GM12878 (cell line): ENCODE measurements at regions not wholly inside any gene's neighbourhood (a gene's known extent, or its start where the extent isn't known, plus 50 kb on each side); places are given as distances from the start of the nearest gene placed in this dataset.

Experiments
- ATAC-seq: fragments of 200-7000 bp; cut with Tn5 transposase; 3 replicates; pipeline ENCODE4 v1.9.1; 2020; ENCODE audit warnings: mild to moderate bottlenecking, moderate library complexity
- BruUV-seq: library from RNA; stranded (reverse); fragments of 400-500 nt; replicated peaks from 2 replicates; lab custom pipeline; 2021; lab: Mats Ljungman, UMichigan
- CTCF ChIA-PET: fragments of 300-600 bp; sonication (Branson Sonifier 250); formaldehyde crosslinking; extraction: SDS; loops from one replicate; lab custom pipeline; 2021; ENCODE audit warnings: inconsistent platforms; lab: Yijun Ruan, JAX
- POLR2A ChIA-PET: fragments of 350-600 bp; formaldehyde crosslinking; extraction: SDS; loops from one replicate; lab custom pipeline; 2021; ENCODE audit warnings: inconsistent platforms; lab: Charles Lee
- RAD21 ChIA-PET: fragments of 300-600 bp; sonication (Branson Sonifier 250); formaldehyde crosslinking; loops from one replicate; lab custom pipeline; 2023; ENCODE audit warnings: antibody characterized with exemption; ENCODE audit not compliant: unreplicated experiment; lab: Charles Lee
- SMC1A ChIA-PET: fragments of 300-600 bp; sonication (Branson Sonifier 250); formaldehyde crosslinking; loops from one replicate; lab custom pipeline; 2023; ENCODE audit not compliant: unreplicated experiment, uncharacterized antibody; lab: Charles Lee
- DNase-seq: peaks from one replicate; pipeline ENCODE4 v3.0.0-alpha.2; 2011; ENCODE audit warnings: low read depth, low spot score
- FAIRE-seq: peaks from 3 replicates; lab custom pipeline; 2011; peaks lifted over from hg19 to GRCh38; lab: Jason Lieb, UNC
- H2AFZ ChIP-seq: 2 replicates; pipeline ENCODE4 v1.6.0; 2011; ENCODE audit warnings: low read depth, low read length, control low read depth; ENCODE audit not compliant: control insufficient read depth
- H3K27ac ChIP-seq: 2 replicates; pipeline ENCODE4 v1.5.1; 2011; ENCODE audit warnings: control low read depth; ENCODE audit not compliant: control insufficient read depth, insufficient read depth
- H3K27me3 ChIP-seq, 2 experiments: replicated peaks in 1 of 2; 2 replicates each; pipeline versions ENCODE4 v1.6.0 to v1.6.1; 2011; ENCODE audit warnings: low read length in 1 of 2; ENCODE audit not compliant: control insufficient read depth in 2 of 2, insufficient read depth in 2 of 2
- H3K36me3 ChIP-seq, 2 experiments: 2 replicates each; pipeline ENCODE4 v1.5.1; 2011; ENCODE audit warnings: low read length in 1 of 2; ENCODE audit not compliant: control insufficient read depth in 2 of 2, insufficient read depth in 2 of 2
- H3K4me1 ChIP-seq: 2 replicates; pipeline ENCODE4 v1.6.1; 2011; ENCODE audit warnings: mild to moderate bottlenecking, low read length, moderate library complexity, mixed read lengths; ENCODE audit not compliant: control insufficient read depth, insufficient read depth
- H3K4me2 ChIP-seq: 2 replicates; pipeline ENCODE4 v1.6.0; 2011; ENCODE audit warnings: control low read depth; ENCODE audit not compliant: control insufficient read depth, insufficient read depth
- H3K4me3 ChIP-seq: fragments of 200-600 bp; sonication (generic); 2 replicates; pipeline ENCODE4 v1.5.1; 2016
- H3K79me2 ChIP-seq: 2 replicates; pipeline ENCODE4 v1.6.0; 2011; ENCODE audit warnings: low read length; ENCODE audit not compliant: control insufficient read depth, insufficient read depth
- H3K9ac ChIP-seq: 2 replicates; pipeline ENCODE4 v1.8.0; 2011; ENCODE audit warnings: low read length, control low read depth, mixed read lengths; ENCODE audit not compliant: control insufficient read depth, insufficient read depth
- H3K9me3 ChIP-seq: replicated peaks from 3 replicates; pipeline ENCODE4 v1.5.1; 2011; ENCODE audit warnings: mild to moderate bottlenecking, low read length; ENCODE audit not compliant: control insufficient read depth, insufficient read depth
- H4K20me1 ChIP-seq: 2 replicates; pipeline ENCODE4 v1.6.0; 2011; ENCODE audit not compliant: control insufficient read depth, insufficient read depth
- BCL11A ChIP-seq: IDR thresholded peaks from 2 replicates; pipeline ENCODE4 v1.6.1; 2011; ENCODE audit warnings: low read depth, low read length
- CBFB ChIP-seq: IDR thresholded peaks from 2 replicates; pipeline ENCODE4 v1.6.1; 2016; ENCODE audit warnings: antibody characterized with exemption, low read depth
- CHD2 ChIP-seq: IDR thresholded peaks from 2 replicates; pipeline ENCODE4 v1.6.1; 2011; ENCODE audit warnings: low read depth, low read length, improper control_type of control experiment, borderline replicate concordance
- E4F1 ChIP-seq: fragments of 450-650 bp; IDR thresholded peaks from 2 replicates; pipeline ENCODE4 v1.6.1; 2018; ENCODE audit warnings: borderline replicate concordance, mild to moderate bottlenecking; ENCODE audit not compliant: partially characterized antibody
- ESRRA ChIP-seq: IDR thresholded peaks from 2 replicates; pipeline ENCODE4 v1.6.1; 2012; ENCODE audit warnings: mild to moderate bottlenecking, low read length, improper control_type of control experiment
- EZH2 ChIP-seq: IDR thresholded peaks from 2 replicates; pipeline ENCODE4 v1.6.1; 2012; ENCODE audit warnings: low read depth, mild to moderate bottlenecking, control low read depth, inconsistent platforms, low read length, borderline replicate concordance; ENCODE audit not compliant: control insufficient read depth
- IKZF1 ChIP-seq: fragments of 450-650 bp; conservative IDR thresholded peaks from 2 replicates; pipeline ENCODE4 v1.6.1; 2017; ENCODE audit warnings: antibody characterized with exemption, mild to moderate bottlenecking
- MEF2A ChIP-seq: IDR thresholded peaks from 2 replicates; pipeline ENCODE4 v1.6.1; 2011; ENCODE audit warnings: low read depth, mild to moderate bottlenecking, low read length, moderate library complexity; ENCODE audit not compliant: insufficient read depth
- RUNX3 ChIP-seq: IDR thresholded peaks from 2 replicates; pipeline ENCODE4 v1.6.1; 2012; ENCODE audit warnings: low read length, inconsistent platforms
- TARDBP ChIP-seq: IDR thresholded peaks from 2 replicates; pipeline ENCODE4 v1.6.1; 2016; ENCODE audit warnings: borderline replicate concordance
- USF2 ChIP-seq: IDR thresholded peaks from 2 replicates; pipeline ENCODE4 v1.6.1; 2011; ENCODE audit warnings: low read depth, low read length, improper control_type of control experiment, borderline replicate concordance
- ZBTB40 ChIP-seq: fragments of 450-650 bp; IDR thresholded peaks from 2 replicates; pipeline ENCODE4 v1.6.1; 2016; ENCODE audit warnings: mild to moderate bottlenecking, moderate library complexity, borderline replicate concordance
- ZNF274 ChIP-seq: IDR thresholded peaks from one replicate; pipeline ENCODE4 v1.8.0; 2011; ENCODE audit not compliant: insufficient read length, insufficient read depth
- ZSCAN29 ChIP-seq: fragments of 450-650 bp; IDR thresholded peaks from 2 replicates; pipeline ENCODE4 v1.6.1; 2017; ENCODE audit warnings: mild to moderate bottlenecking, moderate library complexity
- in situ Hi-C: fragments of 300-500 bp; cut with MboI; formaldehyde crosslinking; loops from 9 replicates; pipeline ENCODE4 v1.14.3; 2018; ENCODE audit warnings: mixed read lengths
- intact Hi-C: fragments of 100-400 bp; cut with micrococcal nuclease; formaldehyde crosslinking; loops from one replicate; pipeline ENCODE4 v1.14.2; 2022; ENCODE audit not compliant: unreplicated experiment

- no peak for TF ChIP-seq ESRRA
- TF ChIP-seq CBFB: no peak
These were observed 536.4 kb downstream of the RASEF start (continued) for GRCh38 chr9:82526577-82526976.

GRCh38 chr9:82531795-82532194 lies 531.1 kb downstream of the RASEF start:
- Histone ChIP-seq H4K20me1 (no peaks in the 10 kb centered on the region), H3K79me2 (no peaks in the 10 kb centered on the region), H2AFZ (no peak overlapping the region), H3K4me3 (no peak overlapping the region), H3K36me3 (no peaks in the 10 kb centered on the region), H3K27me3 (no peaks in the 10 kb centered on the region), H3K9me3 (no peaks in the 10 kb centered on the region), H3K27ac (no peak overlapping the region), H3K9ac (no peak overlapping the region), H3K4me2 (no peak overlapping the region), H3K4me1 (no peaks in the 10 kb centered on the region)
- ChIA-PET SMC1A (no interaction called here), POLR2A (no interaction called here), CTCF (interaction anchor here (0.7 kb wide), 1 partner anchor 62 kb away, joined by 3 read pairs; no protein-coding TSS in a partner anchor), RAD21 (no interaction called here)
- no peak for DNase-seq
- BruUV-seq: no TSS peak
- FAIRE-seq: no peak
- no peak for ATAC-seq
- in situ Hi-C loops: no loop called here
- intact Hi-C loops: loop anchor here (2.0 to 10.0 kb wide), 3 partner anchors 57 to 429 kb away; no protein-coding TSS in a partner anchor
- no peak for TF ChIP-seq ZSCAN29
- no peak for TF ChIP-seq IKZF1
- TF ChIP-seq E4F1: no peak
- TF ChIP-seq BCL11A: no peak
- no peak for TF ChIP-seq ZBTB40
- TF ChIP-seq ZNF274: no peak
- no peak for TF ChIP-seq TARDBP
- TF ChIP-seq CHD2: no peak
- no peak for TF ChIP-seq MEF2A
- TF ChIP-seq USF2: no peak
- no peak for TF ChIP-seq RUNX3
- TF ChIP-seq EZH2: no peak
